GM12875 (cell line): ENCODE measurements at regions not wholly inside any gene's neighbourhood (a gene's known extent, or its start where the extent isn't known, plus 50 kb on each side); places are given as distances from the start of the nearest gene placed in this dataset.

Experiments
- H3K4me3 ChIP-seq: one replicate; pipeline ENCODE4 v1.5.1; 2011; ENCODE audit warnings: low read depth, low read length, control low read depth
- TF ChIP-seq, protein P1 (sequence below): IDR thresholded peaks from 2 replicates; pipeline ENCODE4 v1.5.1; 2011; ENCODE audit warnings: low read depth, mild to moderate bottlenecking, control low read depth, inconsistent platforms, low read length, moderate library complexity, borderline replicate concordance; ENCODE audit not compliant: insufficient read depth

DNA sequence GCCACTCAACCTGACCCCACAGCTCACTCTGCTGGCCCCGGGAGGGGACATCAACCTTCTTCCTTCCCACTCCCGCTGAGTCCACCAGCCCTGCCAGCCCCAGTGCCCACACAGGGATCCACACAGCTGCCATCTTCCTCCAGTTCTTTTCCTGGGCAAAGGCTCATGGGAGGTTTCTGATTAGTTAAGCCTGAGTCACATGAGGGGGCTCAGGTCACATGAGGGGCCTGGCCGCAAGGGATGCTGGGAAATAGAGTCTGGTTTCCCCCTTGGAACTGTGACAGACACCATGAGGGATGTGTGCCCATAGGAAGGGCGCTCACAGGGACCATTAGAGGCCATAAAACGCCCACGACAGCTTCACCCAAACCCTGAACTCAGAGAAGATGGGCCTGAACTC, 228.7 kb upstream of the SFSWAP start:
- no peak overlapping the region for H3K4me3 ChIP-seq
- TF ChIP-seq, protein P1, sequence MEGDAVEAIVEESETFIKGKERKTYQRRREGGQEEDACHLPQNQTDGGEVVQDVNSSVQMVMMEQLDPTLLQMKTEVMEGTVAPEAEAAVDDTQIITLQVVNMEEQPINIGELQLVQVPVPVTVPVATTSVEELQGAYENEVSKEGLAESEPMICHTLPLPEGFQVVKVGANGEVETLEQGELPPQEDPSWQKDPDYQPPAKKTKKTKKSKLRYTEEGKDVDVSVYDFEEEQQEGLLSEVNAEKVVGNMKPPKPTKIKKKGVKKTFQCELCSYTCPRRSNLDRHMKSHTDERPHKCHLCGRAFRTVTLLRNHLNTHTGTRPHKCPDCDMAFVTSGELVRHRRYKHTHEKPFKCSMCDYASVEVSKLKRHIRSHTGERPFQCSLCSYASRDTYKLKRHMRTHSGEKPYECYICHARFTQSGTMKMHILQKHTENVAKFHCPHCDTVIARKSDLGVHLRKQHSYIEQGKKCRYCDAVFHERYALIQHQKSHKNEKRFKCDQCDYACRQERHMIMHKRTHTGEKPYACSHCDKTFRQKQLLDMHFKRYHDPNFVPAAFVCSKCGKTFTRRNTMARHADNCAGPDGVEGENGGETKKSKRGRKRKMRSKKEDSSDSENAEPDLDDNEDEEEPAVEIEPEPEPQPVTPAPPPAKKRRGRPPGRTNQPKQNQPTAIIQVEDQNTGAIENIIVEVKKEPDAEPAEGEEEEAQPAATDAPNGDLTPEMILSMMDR, result no peak

DNA sequence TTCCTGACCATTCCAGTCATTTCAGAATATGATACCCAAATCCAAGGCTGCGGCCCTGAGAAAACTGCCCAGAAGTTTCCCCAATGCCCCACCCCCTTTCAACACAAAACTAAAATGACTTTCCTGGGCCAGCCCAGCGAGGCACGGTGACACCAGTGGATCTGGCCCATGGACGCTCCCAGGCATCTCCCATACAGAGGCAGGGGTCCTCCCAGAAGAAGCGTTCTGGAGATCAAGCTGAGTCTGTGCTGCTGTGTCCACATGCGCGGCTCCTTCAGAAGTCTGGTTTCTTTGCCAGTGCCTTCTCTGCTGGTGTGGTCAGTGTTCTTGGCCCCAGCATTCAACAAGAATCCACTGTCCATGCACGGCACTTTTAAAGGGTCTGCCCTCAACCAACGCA, 228.2 kb upstream of the SFSWAP start:
- TF ChIP-seq, protein P1, result no peak

DNA sequence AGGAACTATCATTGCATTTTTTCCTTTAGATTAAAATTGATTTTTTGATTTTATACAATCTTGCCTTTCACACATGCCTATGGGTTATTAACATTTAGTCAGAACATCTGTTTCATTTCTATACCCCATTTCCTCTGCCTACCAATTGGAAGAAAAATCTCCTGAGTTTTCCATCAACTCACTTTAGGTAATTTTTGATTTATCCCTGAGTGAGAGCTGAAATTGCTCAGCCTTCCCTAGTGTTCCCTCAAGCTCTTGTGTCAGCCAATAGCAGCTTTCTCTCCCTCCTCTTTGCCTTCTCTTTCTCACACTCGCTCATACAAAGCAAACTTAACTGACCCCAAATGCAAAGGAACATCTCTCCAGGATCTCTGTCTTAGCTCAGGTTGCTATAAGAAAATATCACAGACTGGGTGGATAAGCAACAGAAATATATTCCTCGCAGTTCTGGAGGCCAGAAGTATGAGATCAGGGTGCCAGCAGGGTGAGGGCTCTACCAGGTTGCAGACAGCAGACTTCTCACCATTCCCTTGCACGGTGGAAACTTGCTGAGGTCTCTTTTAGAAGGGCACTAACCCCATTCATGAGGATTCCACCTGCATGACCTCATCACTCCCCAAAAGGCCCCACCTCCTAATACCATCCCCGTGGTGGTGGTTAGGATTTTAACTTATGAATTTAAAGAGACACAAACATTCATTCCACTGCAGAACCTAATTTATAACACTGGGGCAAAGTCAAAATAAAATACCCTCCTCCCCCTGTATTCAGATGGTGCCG, 224.2 kb upstream of the SFSWAP start:
- TF ChIP-seq, protein P1, result no peak
- H3K4me3 ChIP-seq, result no peak overlapping the region

More for the DNA sequence above, 228.2 kb upstream of the SFSWAP start:
- H3K4me3 ChIP-seq, result no peak overlapping the region

DNA sequence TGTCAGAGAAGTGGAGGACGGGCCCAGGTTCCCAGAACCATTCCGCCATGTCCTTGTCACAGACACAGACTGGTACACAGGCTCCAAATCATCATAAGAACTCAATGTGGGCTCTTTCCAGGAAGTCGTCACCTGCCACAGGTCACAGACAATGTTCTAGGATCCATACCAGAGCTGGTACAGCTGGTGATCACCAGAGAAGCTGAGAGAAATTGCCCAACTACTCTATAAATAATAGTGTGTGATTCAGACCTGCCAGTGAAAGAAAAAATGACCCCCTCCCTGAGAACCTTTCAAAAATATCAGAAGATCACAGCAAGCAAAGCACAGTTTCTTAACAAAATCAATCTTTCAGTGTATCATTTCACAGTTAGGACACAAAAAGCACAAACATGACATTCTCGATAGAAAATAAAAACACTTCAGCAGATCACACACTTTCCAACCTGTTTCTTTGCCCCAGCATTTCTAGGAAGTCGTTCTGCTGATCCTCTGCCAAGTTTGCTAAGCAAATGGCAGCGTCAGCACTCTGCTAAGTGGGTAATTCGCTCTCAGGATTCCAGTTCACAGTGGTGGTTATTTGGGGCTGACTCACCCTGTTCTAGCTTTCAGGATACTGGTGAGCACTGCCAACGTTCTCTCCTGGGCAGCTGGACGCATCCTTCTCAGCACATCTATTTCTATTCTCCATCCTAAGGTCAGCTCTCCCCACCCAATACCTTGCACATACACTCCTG, 223.3 kb upstream of the SFSWAP start:
- TF ChIP-seq, protein P1, result no peak
- H3K4me3 ChIP-seq, result no peak overlapping the region

DNA sequence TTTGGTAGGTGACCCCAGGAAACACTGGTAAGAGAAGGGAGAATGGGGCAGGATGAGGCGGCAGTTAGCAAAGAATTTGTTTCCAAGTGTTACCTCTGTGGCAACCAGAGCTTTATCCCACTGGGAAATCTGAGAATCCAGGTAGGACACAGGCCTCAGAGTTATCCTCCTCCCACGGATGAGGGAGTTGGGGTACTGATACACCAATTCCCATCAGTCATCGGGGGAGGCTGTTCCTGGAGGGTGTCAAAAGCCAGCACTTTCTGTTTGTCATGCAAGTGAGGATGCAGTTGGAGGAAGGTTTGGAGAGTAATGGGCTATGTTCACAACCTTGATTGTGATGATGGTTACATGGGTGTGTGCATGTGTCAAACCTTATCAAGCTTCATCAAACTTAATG, 221.2 kb upstream of the SFSWAP start:
- H3K4me3 ChIP-seq, result no peak overlapping the region
- TF ChIP-seq, protein P1, result no peak

DNA sequence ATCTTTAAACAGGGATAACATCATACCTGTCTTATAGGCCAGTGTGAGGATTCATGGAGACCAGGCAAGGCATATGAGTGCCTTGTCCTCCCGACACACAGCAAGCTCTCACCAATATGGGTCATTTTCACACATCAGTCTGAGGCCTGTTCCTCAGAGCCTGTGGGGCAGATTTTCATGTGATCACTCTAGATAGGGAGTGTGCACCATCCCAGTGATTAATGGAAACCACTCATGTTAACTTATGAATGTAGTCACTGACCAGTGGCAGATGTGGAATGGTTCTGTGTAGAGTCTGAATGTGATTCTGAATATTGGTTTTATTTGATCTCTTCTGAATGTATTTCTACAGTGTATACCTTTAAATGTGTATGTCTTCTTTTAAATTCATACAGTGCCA, 219.7 kb upstream of the SFSWAP start:
- TF ChIP-seq, protein P1, result no peak
- H3K4me3 ChIP-seq, result no peak overlapping the region

DNA sequence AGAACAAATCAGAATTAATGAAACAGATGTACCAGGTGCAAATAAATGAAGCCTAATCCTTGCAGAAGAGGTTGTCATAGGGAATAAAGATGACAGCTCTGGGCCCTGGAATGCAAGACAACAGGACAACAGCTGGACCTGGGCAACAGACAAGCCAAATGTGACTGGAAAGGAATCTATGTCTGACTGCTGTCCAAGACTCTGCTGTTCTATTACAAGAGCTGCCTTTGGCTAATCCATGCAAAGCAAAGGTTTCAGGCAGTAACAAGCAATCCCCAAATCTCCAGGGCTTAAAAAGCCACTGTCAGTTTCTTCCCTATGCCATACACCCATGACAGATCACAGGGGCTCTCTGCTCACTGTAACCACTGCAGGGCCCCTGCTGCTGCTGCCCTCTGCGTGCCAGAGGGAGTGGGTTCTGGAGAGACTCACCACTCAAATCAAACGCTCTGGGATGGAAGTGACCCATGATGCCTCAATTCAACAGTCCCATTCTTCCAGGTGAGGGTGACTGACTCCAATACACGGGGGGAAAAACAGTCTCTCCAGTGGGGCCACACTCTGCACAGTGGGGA, 218.9 kb upstream of the SFSWAP start:
- no peak overlapping the region for H3K4me3 ChIP-seq
- TF ChIP-seq, protein P1, result no peak
